ENCODE measurements at regions not wholly inside any gene's neighbourhood (a gene's known extent, or its start where the extent isn't known, plus 50 kb on each side); places are given as distances from the start of the nearest gene placed in this dataset.

DNA sequence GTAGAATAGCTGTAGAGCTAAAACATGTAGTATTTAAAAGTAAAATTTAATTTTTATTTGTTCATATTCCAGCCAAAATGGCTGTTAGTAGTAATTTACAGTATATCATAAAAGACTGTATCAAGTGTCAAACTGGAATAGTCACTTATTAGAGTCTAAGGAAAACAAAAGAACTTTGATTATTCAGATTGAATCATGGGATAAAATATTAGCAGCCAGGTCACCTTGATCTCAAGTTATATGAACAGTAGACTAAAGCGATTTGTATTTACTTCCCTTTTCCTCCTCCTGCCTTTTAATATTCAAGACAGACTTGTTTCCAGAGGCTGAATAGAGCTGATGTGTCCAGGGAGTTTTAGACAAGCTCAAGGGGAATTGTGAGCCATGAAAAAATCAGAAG lies 54.4 kb downstream of the PMAIP1 start:
- TF ChIP-seq POLR2AphosphoS5 (IDR thresholded peaks at IDR 0.05) = no peak
- TF ChIP-seq, protein P1, sequence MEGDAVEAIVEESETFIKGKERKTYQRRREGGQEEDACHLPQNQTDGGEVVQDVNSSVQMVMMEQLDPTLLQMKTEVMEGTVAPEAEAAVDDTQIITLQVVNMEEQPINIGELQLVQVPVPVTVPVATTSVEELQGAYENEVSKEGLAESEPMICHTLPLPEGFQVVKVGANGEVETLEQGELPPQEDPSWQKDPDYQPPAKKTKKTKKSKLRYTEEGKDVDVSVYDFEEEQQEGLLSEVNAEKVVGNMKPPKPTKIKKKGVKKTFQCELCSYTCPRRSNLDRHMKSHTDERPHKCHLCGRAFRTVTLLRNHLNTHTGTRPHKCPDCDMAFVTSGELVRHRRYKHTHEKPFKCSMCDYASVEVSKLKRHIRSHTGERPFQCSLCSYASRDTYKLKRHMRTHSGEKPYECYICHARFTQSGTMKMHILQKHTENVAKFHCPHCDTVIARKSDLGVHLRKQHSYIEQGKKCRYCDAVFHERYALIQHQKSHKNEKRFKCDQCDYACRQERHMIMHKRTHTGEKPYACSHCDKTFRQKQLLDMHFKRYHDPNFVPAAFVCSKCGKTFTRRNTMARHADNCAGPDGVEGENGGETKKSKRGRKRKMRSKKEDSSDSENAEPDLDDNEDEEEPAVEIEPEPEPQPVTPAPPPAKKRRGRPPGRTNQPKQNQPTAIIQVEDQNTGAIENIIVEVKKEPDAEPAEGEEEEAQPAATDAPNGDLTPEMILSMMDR (IDR thresholded peaks at IDR 0.05) = no peak
- TF ChIP-seq EP300 (IDR thresholded peaks at IDR 0.05) = no peak

Data from suprapubic skin (tissue), 4 donors.